H1 (cell line): ENCODE measurements at regions not wholly inside any gene's neighbourhood (a gene's known extent, or its start where the extent isn't known, plus 50 kb on each side); places are given as distances from the start of the nearest gene placed in this dataset.

ENCODE experiments used
- CTCF ChIA-PET: fragments of 300-600 bp; sonication (Branson Sonifier 250); formaldehyde crosslinking; loops from one replicate; lab custom pipeline; 2021; ENCODE audit not compliant: partially characterized antibody; lab: Charles Lee
- POLR2A ChIA-PET: fragments of 300-600 bp; sonication (Branson Sonifier 250); formaldehyde crosslinking; loops from one replicate; lab custom pipeline; 2021; ENCODE audit warnings: inconsistent platforms; ENCODE audit not compliant: partially characterized antibody; lab: Charles Lee
- DNase-seq, 2 experiments: peaks; one replicate each; pipeline versions ENCODE4 v3.0.0 to v3.0.0-alpha.2; 2010 to 2022; ENCODE audit warnings: low spot score in 2 of 2, low read depth in 1 of 2, mixed read lengths in 1 of 2
- FAIRE-seq: peaks from 2 replicates; lab custom pipeline; 2011; peaks lifted over from hg19 to GRCh38; lab: Jason Lieb, UNC
- H2AFZ ChIP-seq: 2 replicates; pipeline ENCODE4 v1.8.1; 2012; ENCODE audit warnings: low read length, inconsistent platforms
- H2AK5ac ChIP-seq: 2 replicates; pipeline ENCODE4 v1.6.1; 2013; ENCODE audit warnings: low read depth, low read length
- H2BK120ac ChIP-seq: replicated peaks from 2 replicates; pipeline ENCODE3; 2013; ENCODE audit warnings: low read depth, low read length, inconsistent platforms
- H2BK12ac ChIP-seq: 2 replicates; pipeline ENCODE4 v1.6.1; 2013; ENCODE audit warnings: low read depth, low read length
- H2BK15ac ChIP-seq: 2 replicates; pipeline ENCODE4 v1.6.1; 2013; ENCODE audit warnings: low read length
- H2BK20ac ChIP-seq: 2 replicates; pipeline ENCODE4 v1.6.1; 2013; ENCODE audit warnings: low read length
- H2BK5ac ChIP-seq: 2 replicates; pipeline ENCODE4 v1.6.1; 2013; ENCODE audit warnings: low read depth, low read length
- H3K14ac ChIP-seq: 2 replicates; pipeline ENCODE4 v1.6.1; 2013; ENCODE audit warnings: inconsistent platforms; ENCODE audit not compliant: insufficient read length
- H3K18ac ChIP-seq: 2 replicates; pipeline ENCODE4 v1.6.1; 2013; ENCODE audit warnings: low read length; ENCODE audit errors: extremely low read depth
- H3K23ac ChIP-seq: 2 replicates; pipeline ENCODE4 v1.6.1; 2013; ENCODE audit warnings: inconsistent platforms; ENCODE audit not compliant: insufficient read length
- H3K23me2 ChIP-seq: 2 replicates; pipeline ENCODE4 v1.6.1; 2013; ENCODE audit warnings: low read depth, low read length
- H3K27ac ChIP-seq: 2 replicates; pipeline ENCODE4 v1.6.1; 2011; ENCODE audit warnings: low read depth, low read length, inconsistent platforms
- H3K27me3 ChIP-seq, 4 experiments: replicated peaks in 1 of 4; 1 replicate in 1 of 4; 2 replicates in 3 of 4; pipeline versions ENCODE4 v1.6.1 to v1.8.1; 2011 to 2013; ENCODE audit warnings: low read length in 3 of 4, mild to moderate bottlenecking in 3 of 4, inconsistent platforms in 2 of 4, mixed read lengths in 2 of 4, moderate library complexity in 1 of 4; ENCODE audit not compliant: control insufficient read depth in 3 of 4, insufficient read depth in 3 of 4; ENCODE audit errors: extremely low read depth in 1 of 4
- H3K36me3 ChIP-seq, 4 experiments: 2 replicates each; pipeline versions ENCODE4 v1.6.1 to v1.8.1; 2011 to 2013; ENCODE audit warnings: mild to moderate bottlenecking in 4 of 4, low read length in 3 of 4, moderate library complexity in 2 of 4, control low read depth in 1 of 4, inconsistent platforms in 1 of 4; ENCODE audit not compliant: insufficient read depth in 4 of 4, control insufficient read depth in 2 of 4
- H3K4ac ChIP-seq: replicated peaks from 2 replicates; pipeline ENCODE3; 2013; ENCODE audit warnings: low read length, low read depth, mixed read lengths, inconsistent platforms; ENCODE audit not compliant: insufficient read length
- H3K4me1 ChIP-seq, 4 experiments: replicated peaks in 1 of 4; 1 replicate in 1 of 4; 2 replicates in 3 of 4; pipeline versions ENCODE4 v1.6.1 to v1.8.1; 2011 to 2013; ENCODE audit warnings: low read length in 3 of 4, inconsistent platforms in 2 of 4, mixed read lengths in 1 of 4; ENCODE audit not compliant: insufficient read depth in 4 of 4, control insufficient read depth in 3 of 4
- H3K4me2 ChIP-seq, 2 experiments: 2 replicates each; pipeline versions ENCODE4 v1.6.1 to v1.8.1; 2011 to 2013; ENCODE audit warnings: low read depth in 2 of 2, low read length in 2 of 2, control low read depth in 1 of 2, inconsistent platforms in 1 of 2, mild to moderate bottlenecking in 1 of 2; ENCODE audit not compliant: insufficient read depth in 1 of 2
- H3K4me3 ChIP-seq, 4 experiments: fragments of 200-600, 300-600 bp in 1 of 4; sonication (generic), shearing (Covaris generic), sonication (Bioruptor Twin) in 1 of 4; 2 replicates each; pipeline versions ENCODE4 v1.5.1 to v1.8.1; 2011 to 2016; ENCODE audit warnings: low read length in 4 of 4, low read depth in 3 of 4, control low read depth in 2 of 4, inconsistent platforms in 2 of 4, mild to moderate bottlenecking in 2 of 4, mixed read lengths in 1 of 4, moderate library complexity in 1 of 4; ENCODE audit not compliant: insufficient read depth in 2 of 4; ENCODE audit errors: extremely low read depth in 1 of 4
- H3K56ac ChIP-seq: replicated peaks from 2 replicates; pipeline ENCODE3; 2013; ENCODE audit warnings: low read depth, mild to moderate bottlenecking, mixed read lengths, low read length, inconsistent platforms; ENCODE audit not compliant: insufficient read length
- H3K79me1 ChIP-seq: 2 replicates; pipeline ENCODE4 v1.6.1; 2013; ENCODE audit warnings: low read depth, low read length, control low read depth
- H3K79me2 ChIP-seq, 2 experiments: 2 replicates each; pipeline versions ENCODE4 v1.6.1 to v1.8.1; 2012 to 2013; ENCODE audit warnings: low read length in 2 of 2, mild to moderate bottlenecking in 2 of 2, inconsistent platforms in 1 of 2; ENCODE audit not compliant: insufficient read depth in 2 of 2, control insufficient read depth in 1 of 2
- H3K9ac ChIP-seq, 4 experiments: replicated peaks in 1 of 4; 1 replicate in 1 of 4; 2 replicates in 3 of 4; pipeline versions ENCODE4 v1.6.1 to v1.8.1; 2011 to 2013; ENCODE audit warnings: low read depth in 3 of 4, low read length in 3 of 4, control low read depth in 2 of 4, mild to moderate bottlenecking in 2 of 4, moderate library complexity in 2 of 4, inconsistent platforms in 1 of 4; ENCODE audit errors: extremely low read depth in 1 of 4
- H3K9me3 ChIP-seq, 2 experiments: 2 replicates each; pipeline versions ENCODE4 v1.6.1 to v1.8.1; 2012 to 2013; ENCODE audit warnings: mild to moderate bottlenecking in 2 of 2, moderate library complexity in 2 of 2, control low read depth in 1 of 2, inconsistent platforms in 1 of 2, low read depth in 1 of 2, low read length in 1 of 2, mixed read lengths in 1 of 2; ENCODE audit not compliant: insufficient read depth in 2 of 2
- H4K20me1 ChIP-seq, 2 experiments: replicated peaks in 1 of 2; 2 replicates each; pipeline versions ENCODE3 to v1.8.1; 2011 to 2013; ENCODE audit warnings: inconsistent platforms in 2 of 2, low read length in 2 of 2, mild to moderate bottlenecking in 1 of 2; ENCODE audit not compliant: insufficient read depth in 2 of 2, control insufficient read depth in 1 of 2
- H4K5ac ChIP-seq: 2 replicates; pipeline ENCODE4 v1.6.1; 2013; ENCODE audit warnings: low read length, low read depth, mixed read lengths, inconsistent platforms; ENCODE audit not compliant: insufficient read length
- H4K8ac ChIP-seq: 2 replicates; pipeline ENCODE4 v1.8.0; 2013; ENCODE audit warnings: mild to moderate bottlenecking, moderate library complexity, low read length, inconsistent platforms; ENCODE audit not compliant: insufficient read depth; ENCODE audit errors: extremely low read depth
- H4K91ac ChIP-seq: replicated peaks from 2 replicates; pipeline ENCODE3; 2013; ENCODE audit warnings: low read length, mixed read lengths, inconsistent platforms; ENCODE audit not compliant: insufficient read length
- ATF2 ChIP-seq: IDR thresholded peaks from 2 replicates; pipeline ENCODE4 v1.6.1; 2012; ENCODE audit warnings: low read length, inconsistent platforms
- CEBPB ChIP-seq: IDR thresholded peaks from 2 replicates; pipeline ENCODE4 v1.6.1; 2012; ENCODE audit warnings: low read depth, low read length
- CTCF ChIP-seq, 3 experiments: IDR thresholded peaks; 1 replicate in 2 of 3; 2 replicates in 1 of 3; pipeline versions ENCODE4 v1.5.1 to v1.6.1; 2011; ENCODE audit warnings: low read length in 3 of 3, mild to moderate bottlenecking in 3 of 3, inconsistent platforms in 2 of 3, low read depth in 1 of 3, moderate library complexity in 1 of 3; ENCODE audit not compliant: insufficient read depth in 1 of 3; ENCODE audit errors: control extremely low read depth in 1 of 3
- FOSL1 ChIP-seq: IDR thresholded peaks from 2 replicates; pipeline ENCODE4 v1.6.1; 2011; ENCODE audit warnings: mild to moderate bottlenecking, low read depth, low read length, moderate library complexity; ENCODE audit not compliant: insufficient read depth
- SAP30 ChIP-seq: fragments of 300-600 bp; sonication (generic); IDR thresholded peaks from 2 replicates; pipeline ENCODE4 v1.7.1; 2012; ENCODE audit warnings: low read length, moderate library complexity, mild to moderate bottlenecking, inconsistent platforms; ENCODE audit not compliant: insufficient read depth, insufficient replicate concordance
- SP4 ChIP-seq: IDR thresholded peaks from 2 replicates; pipeline ENCODE4 v1.6.1; 2012; ENCODE audit warnings: low read length, inconsistent platforms
- SUZ12 ChIP-seq: fragments of 200-600 bp; sonication (generic); IDR thresholded peaks from 2 replicates; pipeline ENCODE4 v1.6.1; 2012; ENCODE audit warnings: mild to moderate bottlenecking, inconsistent platforms, low read length, moderate library complexity, mixed read lengths
- TEAD4 ChIP-seq: IDR thresholded peaks from 2 replicates; pipeline ENCODE4 v1.6.1; 2012; ENCODE audit warnings: low read depth, low read length, inconsistent platforms, mixed read lengths
- USF2 ChIP-seq: IDR thresholded peaks from 2 replicates; pipeline ENCODE4 v1.6.1; 2011; ENCODE audit warnings: low read length, improper control_type of control experiment
- WGBS, 2 experiments: shearing (Covaris generic) in 1 of 2; methylation state at CpG; one replicate each; pipeline versions ENCODE4 v1.1.6 to v1.1.7; 2013 to 2015; ENCODE audit warnings: low lambda C conversion rate in 2 of 2, mixed read lengths in 2 of 2, inconsistent platforms in 1 of 2, low coverage in 1 of 2, missing lambda C conversion rate in 1 of 2; ENCODE audit not compliant: insufficient replicate concordance in 2 of 2, insufficient coverage in 1 of 2, insufficient read length in 1 of 2; ENCODE audit errors: extremely low coverage in 1 of 2, missing lambda C conversion rate in 1 of 2; 5-methylcytosine and 5-hydroxymethylcytosine counted together

DNA sequence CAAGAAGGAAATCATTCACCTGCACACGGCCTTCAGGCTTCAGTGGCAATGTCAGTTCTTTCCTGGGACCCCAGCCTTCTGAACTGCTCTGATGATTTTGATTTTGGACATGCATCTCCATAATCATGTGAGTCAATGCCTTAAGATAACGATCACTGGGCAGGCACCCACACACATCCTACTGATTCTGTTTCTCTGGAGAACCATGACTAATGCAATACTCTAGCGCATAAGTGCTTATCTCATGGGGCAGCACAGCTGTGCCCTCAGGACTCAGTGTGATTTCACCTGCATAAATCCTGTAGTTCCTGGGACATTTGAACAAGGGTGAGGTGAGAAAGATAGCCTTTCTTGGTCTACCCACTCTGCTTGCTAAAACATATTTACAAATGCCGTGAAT is 144.6 kb downstream of the AKAIN1 start:
- Histone ChIP-seq H2BK15ac (no peak overlapping the region), H2BK120ac (no peak overlapping the region), H3K4me2 (no peak overlapping the region), H3K27me3 (no peaks in the 10 kb centered on the region), H3K79me1 (no peaks in the 10 kb centered on the region), H3K56ac (no peak overlapping the region), H3K4ac (no peak overlapping the region), H3K79me2 (no peaks in the 10 kb centered on the region), H3K18ac (no peak overlapping the region), H4K8ac (no peak overlapping the region), H3K4me3 (no peak overlapping the region), H4K91ac (no peak overlapping the region), H2BK12ac (no peak overlapping the region), H3K36me3 (no peaks in the 10 kb centered on the region), H3K23ac (no peak overlapping the region), H2BK5ac (no peak overlapping the region), H3K14ac (no peak overlapping the region), H2BK20ac (no peak overlapping the region), H2AK5ac (no peak overlapping the region), H3K9ac (no peak overlapping the region; a peak in 1 of 7 replicates), H4K20me1 (no peaks in the 10 kb centered on the region), H2AFZ (no peak overlapping the region), H3K9me3 (no peaks in the 10 kb centered on the region), H3K27ac (no peak overlapping the region), H3K23me2 (no peaks in the 10 kb centered on the region), H3K4me1 (no peaks in the 10 kb centered on the region), H4K5ac (no peak overlapping the region)
- FAIRE-seq: no peak
- ChIA-PET POLR2A (no interaction called here), CTCF (no interaction called here)
- DNase-seq: no peak
- WGBS, 2 experiments: 96% methylated on average over 4 of the region's 4 CpGs; no CpG with 5 or more reads in 1 of the 2 experiments
- no peak for TF ChIP-seq USF2
- no peak for TF ChIP-seq TEAD4
- no peak for TF ChIP-seq FOSL1
- TF ChIP-seq CEBPB: no peak
- no peak for TF ChIP-seq SP4
- no peak for TF ChIP-seq SAP30
- no peak for TF ChIP-seq SUZ12
- TF ChIP-seq CTCF (IDR thresholded peaks at IDR 0.05; ENCODE audit: control extremely low read depth in 1 of 3, insufficient read depth in 1 of 3, low read depth in 1 of 3, low read length in 3 of 3): no peak
- TF ChIP-seq ATF2: no peak
